NOMO-1 treated with DMSO at 0.1 percent for 48 hours (cell line): ENCODE measurements at regions not wholly inside any gene's neighbourhood (a gene's known extent, or its start where the extent isn't known, plus 50 kb on each side); places are given as distances from the start of the nearest gene placed in this dataset.
"Not testable (repeated sequence)": the region's sequence is repeated elsewhere in the genome, so short reads cannot be mapped to it uniquely, and the experiment has no call there.

Source experiments
- DNase-seq: peaks from one replicate; lab custom pipeline; 2025; ENCODE audit not compliant: unreplicated experiment; lab: John Stamatoyannopoulos, UW

GRCh38 chr16:66176731-66177130, 189.8 kb upstream of the CDH5 start:
- no peak for DNase-seq

- DNase-seq = no peak
Observed at GRCh38 chr16:66176111-66176510, 190.4 kb upstream of the CDH5 start.

DNA sequence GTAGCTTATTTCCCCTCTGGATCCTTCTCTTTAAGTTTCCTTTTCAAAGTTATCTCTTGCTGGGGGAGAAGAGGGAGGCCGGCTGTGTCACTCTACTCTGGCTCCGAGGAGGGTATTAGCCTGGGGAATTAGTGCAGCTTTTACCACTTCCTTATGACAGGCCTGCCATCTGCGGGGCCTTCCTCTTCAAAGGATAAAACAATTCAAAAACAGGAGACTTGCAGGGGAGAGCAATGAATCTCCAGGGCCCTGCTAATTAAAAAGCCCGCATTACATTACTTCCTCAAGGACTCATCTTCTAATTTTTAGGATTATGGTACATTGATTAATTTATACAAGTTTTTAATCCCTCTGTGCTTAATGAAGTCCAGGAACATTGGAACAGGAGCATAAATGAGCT, 190.9 kb upstream of the CDH5 start:
- DNase-seq = peak; percentile 11

- no peak for DNase-seq
Observed at GRCh38 chr16:66175058-66175457, 191.4 kb upstream of the CDH5 start.

- DNase-seq = not testable (repeated sequence)
Observed at GRCh38 chr16:66173796-66174195, 192.7 kb upstream of the CDH5 start.

GRCh38 chr16:66173181-66173580, 193.3 kb upstream of the CDH5 start:
- not testable (repeated sequence) for DNase-seq

- no peak for DNase-seq
Observed at GRCh38 chr16:66172463-66172862, 194.0 kb upstream of the CDH5 start.

DNA sequence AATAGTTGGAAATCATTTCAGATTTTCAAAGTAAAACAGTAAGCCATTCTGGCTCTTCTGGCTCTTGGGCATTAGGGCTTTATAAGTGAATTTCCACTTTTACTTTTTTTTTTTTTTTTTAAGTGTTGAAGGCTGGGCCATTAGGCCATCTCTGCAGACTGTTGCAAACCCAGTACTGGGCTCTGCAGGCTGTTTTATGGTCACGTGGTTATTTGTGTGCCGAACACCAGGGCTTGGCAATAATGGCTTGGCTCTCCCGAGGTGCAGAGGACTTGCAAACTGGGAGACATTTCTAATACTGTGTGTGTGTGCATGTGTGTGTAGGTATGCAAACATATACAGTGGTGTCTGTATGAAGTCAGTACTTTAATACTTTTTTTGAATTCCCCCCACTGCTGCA, 194.9 kb upstream of the CDH5 start:
- DNase-seq = no peak

- no peak for DNase-seq
Observed at GRCh38 chr16:66170989-66171388, 195.5 kb upstream of the CDH5 start.

- peak; percentile 9 for DNase-seq
Observed at GRCh38 chr16:66169817-66170216, 196.7 kb upstream of the CDH5 start.

DNA sequence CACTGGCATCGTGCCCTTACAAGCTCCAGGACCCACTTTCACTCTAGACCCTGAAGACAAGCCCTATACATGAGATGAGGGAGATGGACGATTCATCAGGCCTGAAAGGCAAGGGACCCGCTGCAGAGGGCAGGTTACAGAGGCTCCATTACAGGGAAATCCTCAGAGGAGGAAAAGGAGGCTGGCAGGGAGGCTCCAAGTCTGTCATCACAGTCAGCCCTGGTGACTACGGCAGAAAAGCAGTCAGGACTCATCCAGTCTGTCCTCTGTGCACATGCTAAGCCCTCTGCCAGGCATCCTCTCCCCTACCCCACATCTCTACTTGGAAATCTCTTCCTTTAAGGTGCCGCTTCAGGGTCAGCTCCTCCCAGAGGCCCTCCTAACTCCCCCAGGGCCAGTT, 197.7 kb upstream of the CDH5 start:
- DNase-seq = no peak

GRCh38 chr16:66167564-66168291, 198.8 kb upstream of the CDH5 start:
- no peak for DNase-seq

DNA sequence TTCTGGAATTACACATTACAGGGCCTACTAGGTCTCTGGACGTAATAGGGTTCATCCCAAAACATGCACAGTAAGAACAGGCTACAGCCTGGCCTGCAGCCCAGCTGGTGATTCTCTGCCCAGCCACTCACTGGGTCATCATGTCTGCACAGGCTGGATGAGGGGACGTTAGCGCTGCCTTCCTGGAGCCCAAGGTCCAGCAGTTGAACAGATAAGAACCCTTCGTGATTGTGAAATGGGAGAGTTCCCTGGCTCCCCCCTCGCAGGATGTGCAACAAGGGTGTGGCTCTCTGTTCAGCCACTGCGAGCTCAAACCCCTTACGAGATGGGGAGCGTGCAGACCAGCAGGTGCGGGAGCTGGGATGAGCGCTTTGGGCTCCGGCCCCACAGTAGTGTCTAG, 200.0 kb upstream of the CDH5 start:
- peak; percentile 52 for DNase-seq

- DNase-seq = no peak
Observed at GRCh38 chr16:66165879-66166278, 200.6 kb upstream of the CDH5 start.

DNA sequence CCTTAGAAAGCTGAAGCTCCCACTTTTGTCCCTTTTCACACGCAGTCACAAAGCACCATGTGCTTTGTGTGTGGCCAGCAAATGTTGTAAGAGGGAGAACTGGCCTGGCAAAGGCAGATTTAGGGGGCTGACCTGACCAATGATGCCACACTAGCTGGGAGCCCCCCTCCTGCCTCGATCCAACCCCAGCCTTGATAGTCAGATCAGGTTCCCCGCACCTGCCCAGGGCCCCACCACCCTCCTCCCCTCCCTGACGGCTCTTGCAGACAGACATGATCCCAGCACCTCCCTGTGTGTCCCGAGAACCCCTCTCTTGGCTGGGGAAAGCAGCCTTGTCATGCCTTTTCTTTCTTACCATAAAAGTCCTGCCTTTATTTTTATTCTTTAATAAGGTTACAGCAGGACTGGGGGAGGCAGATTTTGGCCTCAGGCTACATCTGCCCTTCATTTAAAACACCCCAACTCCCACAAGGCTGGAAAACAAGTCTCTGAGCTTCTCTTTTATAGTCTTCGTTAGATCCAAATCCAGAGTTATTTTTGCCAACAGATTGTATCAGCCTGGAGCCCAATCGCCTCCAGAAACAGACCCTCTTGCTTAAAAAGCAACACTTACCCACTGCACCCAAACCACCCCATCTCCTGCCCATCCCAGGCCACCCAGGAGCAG, 201.8 kb upstream of the CDH5 start:
- DNase-seq = no peak

GRCh38 chr16:66162821-66163220, 203.7 kb upstream of the CDH5 start:
- DNase-seq = no peak

DNA sequence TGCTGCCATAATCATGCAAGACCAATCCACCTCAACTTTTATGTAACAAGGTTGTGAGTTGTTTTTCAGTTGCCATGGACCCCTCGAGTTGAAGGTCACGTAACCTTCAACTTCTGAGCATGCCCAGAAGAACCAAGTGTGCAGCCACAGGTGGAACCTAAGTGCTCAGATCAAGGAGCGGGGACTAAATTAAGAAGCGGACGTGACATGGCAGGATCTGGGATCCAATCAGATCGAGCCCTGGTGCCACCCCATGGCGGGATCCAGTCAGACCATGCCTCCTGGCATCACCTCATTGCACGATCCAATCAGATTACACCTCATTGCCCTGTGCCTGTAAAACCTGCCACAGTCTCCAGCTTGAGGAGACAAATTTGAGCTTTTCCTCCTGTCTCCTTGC, 204.5 kb upstream of the CDH5 start:
- DNase-seq = no peak

- DNase-seq = no peak
Observed at GRCh38 chr16:66161269-66161668, 205.2 kb upstream of the CDH5 start.

DNA sequence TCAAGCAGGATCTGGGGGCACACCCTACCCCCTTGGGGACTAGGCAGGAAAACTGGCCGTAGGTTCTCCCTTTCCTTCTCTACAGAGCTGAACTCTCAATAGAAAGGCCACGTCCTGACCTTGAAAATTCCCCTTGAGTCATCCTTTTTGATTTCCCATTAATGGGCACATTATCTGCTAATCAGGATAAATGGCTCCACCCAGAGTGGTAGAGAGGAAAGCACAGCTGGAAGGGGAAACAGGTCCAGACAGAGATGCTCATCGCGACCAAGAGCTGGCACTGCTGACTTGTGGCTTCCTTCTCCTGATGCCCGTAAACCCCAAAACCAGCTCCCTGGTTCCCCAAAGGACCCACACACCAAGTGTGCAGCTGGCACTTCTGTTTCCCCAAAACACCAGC, 206.5 kb upstream of the CDH5 start:
- no peak for DNase-seq

- DNase-seq = no peak
Observed at GRCh38 chr16:66156538-66156937, 210.0 kb upstream of the CDH5 start.

- no peak for DNase-seq
Observed at GRCh38 chr16:66155933-66156332, 210.6 kb upstream of the CDH5 start.

DNA sequence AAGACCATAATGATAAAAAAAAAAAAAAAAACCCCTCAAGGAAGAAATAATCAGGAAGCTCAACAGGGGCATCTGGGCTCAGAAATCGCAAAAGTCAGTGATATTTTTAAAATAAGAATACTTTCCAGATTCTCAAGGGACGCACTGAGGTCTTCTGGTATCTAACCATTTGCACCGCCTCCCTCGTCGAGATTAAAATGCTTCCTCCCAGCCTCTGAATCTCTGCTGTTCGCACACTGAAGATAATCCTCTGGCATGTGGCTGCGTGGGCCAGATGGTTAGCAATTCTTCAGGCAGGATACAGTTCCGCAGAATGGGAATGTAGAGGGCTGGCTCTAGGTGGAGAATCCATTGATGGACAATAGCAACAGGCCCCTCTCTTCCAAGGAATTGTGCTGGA, 211.7 kb upstream of the CDH5 start:
- no peak for DNase-seq
